Glutamatergic neuron (in vitro differentiated cells): ENCODE measurements at regions not wholly inside any gene's neighbourhood (a gene's known extent, or its start where the extent isn't known, plus 50 kb on each side); places are given as distances from the start of the nearest gene placed in this dataset.

ENCODE experiments used
- DNase-seq: peaks from one replicate; pipeline ENCODE4 v3.0.0; 2022
- H3K27ac Mint-ChIP-seq: one replicate; pipeline ENCODE4 v1.8.0; 2020; ENCODE audit warnings: mild to moderate bottlenecking, mixed read lengths, inconsistent platforms; ENCODE audit not compliant: unreplicated experiment
- H3K27me3 Mint-ChIP-seq: one replicate; pipeline ENCODE4 v1.8.0; 2020; ENCODE audit warnings: mild to moderate bottlenecking, moderate library complexity, mixed read lengths, inconsistent platforms; ENCODE audit not compliant: unreplicated experiment
- H3K36me3 Mint-ChIP-seq: one replicate; pipeline ENCODE4 v1.8.0; 2020; ENCODE audit warnings: mild to moderate bottlenecking, mixed read lengths, inconsistent platforms; ENCODE audit not compliant: unreplicated experiment
- H3K4me1 Mint-ChIP-seq: one replicate; pipeline ENCODE4 v1.8.0; 2020; ENCODE audit warnings: mild to moderate bottlenecking, low read depth, mixed read lengths, inconsistent platforms; ENCODE audit not compliant: unreplicated experiment
- H3K4me3 Mint-ChIP-seq: one replicate; pipeline ENCODE4 v1.8.0; 2020; ENCODE audit warnings: mild to moderate bottlenecking, mixed read lengths, inconsistent platforms; ENCODE audit not compliant: unreplicated experiment
- H3K9me3 Mint-ChIP-seq: one replicate; pipeline ENCODE4 v1.8.0; 2020; ENCODE audit warnings: mild to moderate bottlenecking, moderate library complexity, mixed read lengths, inconsistent platforms; ENCODE audit not compliant: unreplicated experiment
- CTCF ChIP-seq: fragments of 200-600 bp; sonication (generic); IDR thresholded peaks from one replicate; pipeline ENCODE4 v1.5.0; 2021; ENCODE audit not compliant: partially characterized antibody, unreplicated experiment

DNA sequence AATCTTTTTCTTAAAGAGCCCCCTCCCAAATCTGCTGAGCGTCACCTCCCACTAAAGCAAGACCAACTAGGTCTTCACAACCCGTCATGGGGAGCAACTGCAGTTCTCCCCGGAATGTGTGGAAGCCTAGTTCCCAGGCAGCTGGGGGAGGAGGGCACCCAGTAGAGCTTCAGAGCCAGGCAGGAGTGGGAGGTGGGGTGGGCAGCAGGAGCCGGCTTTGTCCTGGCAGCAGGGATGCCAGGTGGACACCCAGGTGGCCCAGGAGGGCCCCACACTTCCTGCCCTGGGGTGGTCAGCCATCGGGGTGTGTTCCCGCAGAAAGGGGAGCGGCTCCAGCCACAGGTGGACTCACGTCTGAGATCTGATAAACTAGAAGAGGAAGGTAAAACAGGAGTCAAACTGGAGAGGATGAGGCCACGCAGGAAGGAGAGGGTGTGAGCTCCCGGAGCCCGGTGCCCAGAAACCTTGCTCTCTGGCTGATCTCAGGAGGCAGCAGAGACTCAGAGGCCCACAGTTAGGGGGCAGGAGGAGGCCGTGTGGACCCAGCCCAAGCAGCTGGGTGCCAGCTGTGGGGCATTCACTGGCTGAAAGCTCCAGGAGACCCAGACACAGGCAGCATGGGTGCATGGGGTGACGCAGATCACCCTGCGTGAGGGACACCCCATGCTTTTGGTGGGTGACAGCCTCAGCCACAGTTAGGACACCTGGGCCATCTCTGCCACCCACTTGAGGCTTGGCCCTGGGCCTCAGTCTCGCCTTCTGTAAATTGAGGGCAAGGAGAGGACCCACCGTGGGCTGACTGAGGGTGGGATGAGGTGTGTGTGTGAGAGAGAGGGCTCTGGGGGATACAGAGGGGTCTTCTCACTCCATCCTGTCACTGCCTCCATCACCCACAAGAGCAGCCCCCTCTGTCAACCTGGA, 260.8 kb upstream of the TNRC6C start:
- no peak overlapping the region for H3K4me3 Mint-ChIP-seq
- no peak overlapping the region for H3K27ac Mint-ChIP-seq
- no peak for DNase-seq
- H3K27me3 Mint-ChIP-seq = peaks cover 29% of the 10 kb centered on the region
- H3K9me3 Mint-ChIP-seq = peaks cover 25% of the 10 kb centered on the region
- H3K4me1 Mint-ChIP-seq = peaks cover 30% of the 10 kb centered on the region
- TF ChIP-seq CTCF = no peak
- peaks cover 5% of the 10 kb centered on the region for H3K36me3 Mint-ChIP-seq

DNA sequence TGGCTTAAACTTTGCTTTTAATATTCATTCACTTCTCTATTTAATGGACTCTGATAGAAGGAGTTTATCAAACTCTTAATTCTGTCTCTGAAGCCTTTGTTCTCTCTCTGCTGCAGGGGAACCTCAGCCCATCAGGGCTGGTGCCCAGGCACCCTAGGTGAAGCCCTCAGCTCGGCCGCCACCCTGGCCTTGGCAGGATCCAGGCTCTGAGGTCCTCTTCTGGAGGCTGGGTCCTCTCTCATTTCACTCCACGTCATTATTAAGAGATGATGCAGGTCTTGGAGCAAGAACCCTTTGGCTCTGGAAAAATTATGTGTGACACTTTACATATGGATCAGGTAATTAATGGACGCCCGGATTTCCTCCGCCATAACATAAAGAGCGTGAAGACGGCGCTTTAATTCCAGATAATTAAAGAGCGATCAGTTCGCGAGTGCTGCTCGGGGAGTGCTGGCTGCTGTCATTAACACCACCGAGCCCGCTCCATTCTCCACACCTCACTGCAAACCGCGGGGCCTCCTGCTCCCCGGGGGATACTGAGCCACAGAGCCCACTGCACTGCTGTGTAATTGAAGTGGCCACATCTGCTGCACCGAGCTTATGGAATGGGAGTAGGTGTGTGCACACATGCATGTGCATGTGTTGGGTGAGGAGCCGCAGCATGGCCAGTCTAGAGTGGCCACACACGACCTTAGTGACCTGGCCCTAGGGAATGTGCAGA, 259.4 kb upstream of the TNRC6C start:
- Mint-ChIP-seq H3K9me3 (peaks cover 25% of the 10 kb centered on the region), H3K4me3 (peak overlapping the region; percentile 43), H3K27me3 (peaks cover 25% of the 10 kb centered on the region), H3K27ac (peak overlapping the region; percentile 96), H3K4me1 (peaks cover 29% of the 10 kb centered on the region), H3K36me3 (peaks cover 11% of the 10 kb centered on the region)
- no peak for TF ChIP-seq CTCF
- DNase-seq = peak; percentile 80

- peaks cover 25% of the 10 kb centered on the region for H3K9me3 Mint-ChIP-seq
- H3K36me3 Mint-ChIP-seq = peaks cover 18% of the 10 kb centered on the region
- H3K4me3 Mint-ChIP-seq = peak overlapping the region; percentile 43
- H3K4me1 Mint-ChIP-seq = peaks cover 27% of the 10 kb centered on the region
- H3K27ac Mint-ChIP-seq = peak overlapping the region; percentile 96
- H3K27me3 Mint-ChIP-seq = peaks cover 21% of the 10 kb centered on the region
- TF ChIP-seq CTCF = no peak
- DNase-seq = peak; percentile 69
Observed at GRCh38 chr17:77700165-77700881, 258.2 kb upstream of the TNRC6C start.

- H3K27me3 Mint-ChIP-seq = peaks cover 21% of the 10 kb centered on the region
- H3K36me3 Mint-ChIP-seq = peaks cover 31% of the 10 kb centered on the region
- TF ChIP-seq CTCF = no peak
- no peak overlapping the region for H3K4me3 Mint-ChIP-seq
- no peak for DNase-seq
- H3K4me1 Mint-ChIP-seq = peaks cover 24% of the 10 kb centered on the region
- H3K27ac Mint-ChIP-seq = no peak overlapping the region
- H3K9me3 Mint-ChIP-seq = peaks cover 28% of the 10 kb centered on the region
Observed at GRCh38 chr17:77701996-77702395, 256.5 kb upstream of the TNRC6C start.
